Prostate gland (tissue), 2 donors: ENCODE measurements at regions not wholly inside any gene's neighbourhood (a gene's known extent, or its start where the extent isn't known, plus 50 kb on each side); places are given as distances from the start of the nearest gene placed in this dataset.

Experiments
- DNase-seq: peaks from one replicate; pipeline ENCODE4 v3.0.0-alpha.2; 2019; ENCODE audit warnings: low spot score
- H3K27ac ChIP-seq, 2 donors: fragments of 200-600 bp; sonication (generic); 2 replicates each; pipeline ENCODE4 v1.5.1; 2017 to 2019
- H3K27me3 ChIP-seq: fragments of 200-600 bp; sonication (generic); replicated peaks from 2 replicates; pipeline ENCODE4 v1.5.1; 2019; ENCODE audit not compliant: insufficient read depth
- H3K36me3 ChIP-seq, 2 donors: fragments of 200-600 bp; sonication (generic); 1 replicate in 1 of 2; 2 replicates in 1 of 2; pipeline versions ENCODE4 v1.5.1 to v1.8.1; 2017 to 2019
- H3K4me1 ChIP-seq: fragments of 200-600 bp; sonication (generic); replicated peaks from 2 replicates; pipeline ENCODE4 v1.5.1; 2019
- H3K4me3 ChIP-seq, 2 donors: fragments of 200-600 bp; sonication (generic); 2 replicates each; pipeline ENCODE4 v1.5.1; 2017 to 2019
- H3K9me3 ChIP-seq: fragments of 200-600 bp; sonication (generic); 2 replicates; pipeline ENCODE4 v1.5.1; 2017
- CTCF ChIP-seq, 4 experiments: fragments of 200-600 bp in 2 of 4; fragments of 450-650 bp in 2 of 4; sonication (generic) in 2 of 4; IDR thresholded peaks; 1 replicate in 3 of 4; 2 replicates in 1 of 4; pipeline ENCODE4 v1.5.1; 2016 to 2019; ENCODE audit warnings: antibody characterized with exemption in 4 of 4, mild to moderate bottlenecking in 2 of 4, moderate library complexity in 2 of 4
- POLR2A ChIP-seq: fragments of 450-650 bp; IDR thresholded peaks from one replicate; pipeline ENCODE4 v1.6.1; 2016; ENCODE audit warnings: antibody characterized with exemption, mild to moderate bottlenecking
- POLR2AphosphoS5 ChIP-seq: sonication (generic); formaldehyde crosslinking; IDR thresholded peaks from one replicate; pipeline ENCODE4 v1.6.1; 2017; ENCODE audit warnings: antibody characterized with exemption
- WGBS: methylation state at CpG from one replicate; pipeline ENCODE4 v1.1.5; 2018; 5-methylcytosine and 5-hydroxymethylcytosine counted together
- intact Hi-C: fragments of 100-400 bp; cut with DNase I; formaldehyde crosslinking; loops from one replicate; pipeline ENCODE4 v1.14.2; 2022

GRCh38 chr18:78497641-78498040, 482.0 kb upstream of the SALL3 start:
- H3K36me3 ChIP-seq = no peaks in the 10 kb centered on the region
- 70% methylated on average over 13 of the region's 13 CpGs for WGBS
- DNase-seq = no peak
- H3K4me3 ChIP-seq = no peak overlapping the region
- no peaks in the 10 kb centered on the region for H3K27me3 ChIP-seq
- no peaks in the 10 kb centered on the region for H3K4me1 ChIP-seq
- TF ChIP-seq CTCF (IDR thresholded peaks at IDR 0.05) (no peak), POLR2A (no peak), POLR2AphosphoS5 (no peak)
- no peaks in the 10 kb centered on the region for H3K9me3 ChIP-seq
- intact Hi-C loops = no loop called here
- no peak overlapping the region for H3K27ac ChIP-seq

- DNase-seq = no peak
These were observed 480.0 kb upstream of the SALL3 start for GRCh38 chr18:78499586-78499985.

GRCh38 chr18:78501251-78501650, 478.4 kb upstream of the SALL3 start:
- TF ChIP-seq POLR2AphosphoS5 (no peak), CTCF (IDR thresholded peaks at IDR 0.05) (no peak)
- no peak overlapping the region for H3K4me3 ChIP-seq
- no peaks in the 10 kb centered on the region for H3K4me1 ChIP-seq
- no peaks in the 10 kb centered on the region for H3K27me3 ChIP-seq
- H3K9me3 ChIP-seq = no peaks in the 10 kb centered on the region
- H3K27ac ChIP-seq = no peak overlapping the region
- intact Hi-C loops = no loop called here
- no peaks in the 10 kb centered on the region for H3K36me3 ChIP-seq
- no peak for DNase-seq
- 95% methylated on average over 7 of the region's 7 CpGs for WGBS

More at GRCh38 chr18:78499586-78499985, 480.0 kb upstream of the SALL3 start:
- Histone ChIP-seq H3K27ac (no peak overlapping the region), H3K4me3 (no peak overlapping the region), H3K9me3 (no peaks in the 10 kb centered on the region), H3K27me3 (no peaks in the 10 kb centered on the region), H3K4me1 (no peaks in the 10 kb centered on the region), H3K36me3 (no peaks in the 10 kb centered on the region)
- TF ChIP-seq POLR2A (no peak), CTCF (IDR thresholded peaks at IDR 0.05) (no peak), POLR2AphosphoS5 (no peak)
- WGBS = 91% methylated on average over 15 of the region's 15 CpGs
- intact Hi-C loops = no loop called here

GRCh38 chr18:78503129-78503528, 476.5 kb upstream of the SALL3 start:
- WGBS = 97% methylated on average over 15 of the region's 15 CpGs
- Histone ChIP-seq H3K27ac (no peak overlapping the region), H3K36me3 (no peaks in the 10 kb centered on the region), H3K4me3 (no peak overlapping the region), H3K9me3 (no peaks in the 10 kb centered on the region), H3K27me3 (no peaks in the 10 kb centered on the region), H3K4me1 (no peaks in the 10 kb centered on the region)
- DNase-seq = no peak
- intact Hi-C loops = no loop called here
- TF ChIP-seq CTCF (IDR thresholded peaks at IDR 0.05) (no peak), POLR2AphosphoS5 (no peak), POLR2A (no peak)

GRCh38 chr18:78505851-78506461, 473.7 kb upstream of the SALL3 start:
- no peak overlapping the region for H3K27ac ChIP-seq
- H3K4me3 ChIP-seq = no peak overlapping the region
- no peaks in the 10 kb centered on the region for H3K4me1 ChIP-seq
- TF ChIP-seq POLR2A = no peak
- H3K9me3 ChIP-seq = no peaks in the 10 kb centered on the region
- intact Hi-C loops = no loop called here
- H3K36me3 ChIP-seq = no peaks in the 10 kb centered on the region
- DNase-seq = no peak
- H3K27me3 ChIP-seq = no peaks in the 10 kb centered on the region
- whole genome bisulfite sequencing = 69% methylated on average over 30 of the region's 30 CpGs
